Epithelial cell of esophagus (primary cell): ENCODE measurements at regions not wholly inside any gene's neighbourhood (a gene's known extent, or its start where the extent isn't known, plus 50 kb on each side); places are given as distances from the start of the nearest gene placed in this dataset.

Source experiments
- DNase-seq: peaks from one replicate; pipeline ENCODE4 v3.0.0; 2010; ENCODE audit warnings: low read depth
- H3K4me3 ChIP-seq: 2 replicates; pipeline ENCODE4 v1.5.1; 2011; ENCODE audit warnings: mild to moderate bottlenecking, low read length, control low read depth
- TF ChIP-seq, protein P1 (sequence below): IDR thresholded peaks from 2 replicates; pipeline ENCODE4 v1.5.1; 2011; ENCODE audit warnings: low read depth, mild to moderate bottlenecking, low read length, control low read depth, inconsistent platforms; ENCODE audit not compliant: insufficient read depth; ENCODE audit errors: missing control alignments

DNA sequence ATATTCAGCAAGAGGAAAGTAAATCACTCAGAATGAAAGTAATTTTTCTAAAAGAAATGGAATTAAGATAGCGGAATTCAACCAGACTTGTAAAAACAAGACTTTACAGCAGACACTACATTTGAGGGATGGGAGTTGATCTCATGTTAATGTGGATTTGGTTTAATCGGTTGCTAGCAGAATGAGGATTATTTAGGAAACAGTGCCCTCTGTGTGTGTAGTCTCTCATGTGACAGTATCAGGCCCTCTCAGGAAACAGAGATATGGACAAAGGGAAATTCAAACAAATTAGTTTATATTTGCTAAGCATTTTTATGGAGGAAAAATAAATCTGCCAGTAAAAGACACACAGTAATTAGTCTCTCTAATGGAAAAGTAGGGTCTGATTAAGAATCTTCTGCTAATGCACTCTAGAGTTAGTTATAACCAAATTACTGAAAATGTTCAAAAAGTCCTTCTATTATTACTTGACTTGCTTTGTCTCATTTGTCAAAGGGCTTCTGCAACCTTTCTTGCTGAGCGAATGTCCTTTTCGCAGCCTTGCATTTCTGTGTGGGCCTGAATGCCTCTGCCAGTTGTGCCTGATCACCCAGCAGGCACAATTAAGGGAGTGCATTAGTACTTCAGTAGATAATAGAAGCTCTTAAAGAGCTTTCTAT, 1282.3 kb upstream of the TENM3 start:
- TF ChIP-seq, protein P1, sequence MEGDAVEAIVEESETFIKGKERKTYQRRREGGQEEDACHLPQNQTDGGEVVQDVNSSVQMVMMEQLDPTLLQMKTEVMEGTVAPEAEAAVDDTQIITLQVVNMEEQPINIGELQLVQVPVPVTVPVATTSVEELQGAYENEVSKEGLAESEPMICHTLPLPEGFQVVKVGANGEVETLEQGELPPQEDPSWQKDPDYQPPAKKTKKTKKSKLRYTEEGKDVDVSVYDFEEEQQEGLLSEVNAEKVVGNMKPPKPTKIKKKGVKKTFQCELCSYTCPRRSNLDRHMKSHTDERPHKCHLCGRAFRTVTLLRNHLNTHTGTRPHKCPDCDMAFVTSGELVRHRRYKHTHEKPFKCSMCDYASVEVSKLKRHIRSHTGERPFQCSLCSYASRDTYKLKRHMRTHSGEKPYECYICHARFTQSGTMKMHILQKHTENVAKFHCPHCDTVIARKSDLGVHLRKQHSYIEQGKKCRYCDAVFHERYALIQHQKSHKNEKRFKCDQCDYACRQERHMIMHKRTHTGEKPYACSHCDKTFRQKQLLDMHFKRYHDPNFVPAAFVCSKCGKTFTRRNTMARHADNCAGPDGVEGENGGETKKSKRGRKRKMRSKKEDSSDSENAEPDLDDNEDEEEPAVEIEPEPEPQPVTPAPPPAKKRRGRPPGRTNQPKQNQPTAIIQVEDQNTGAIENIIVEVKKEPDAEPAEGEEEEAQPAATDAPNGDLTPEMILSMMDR, result peak; percentile 39
- peak; percentile 27 for DNase-seq
- H3K4me3 ChIP-seq, result no peak overlapping the region

DNA sequence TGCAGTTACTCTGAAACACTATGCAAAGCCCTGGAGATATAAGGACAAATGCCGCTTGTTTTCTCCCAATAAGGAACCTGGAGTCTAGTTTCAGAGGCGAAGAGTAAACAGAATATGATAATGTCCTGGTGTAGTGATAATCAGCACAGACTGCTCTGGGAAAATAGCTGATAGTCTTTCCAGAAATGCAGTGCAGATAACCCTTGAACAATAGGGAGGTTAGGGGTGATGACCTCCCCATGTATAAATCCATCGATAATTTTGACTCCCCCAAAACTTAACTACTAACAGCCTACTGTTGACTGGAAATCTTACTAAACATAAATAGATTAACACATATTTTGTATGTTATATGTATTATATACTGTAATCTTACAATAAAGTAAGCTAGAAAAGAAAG, 1280.9 kb upstream of the TENM3 start:
- TF ChIP-seq, protein P1, result no peak
- DNase-seq, result no peak
- H3K4me3 ChIP-seq, result no peak overlapping the region

GRCh38 chr4:180966312-180966711, 1276.9 kb upstream of the TENM3 start:
- H3K4me3 ChIP-seq, result no peak overlapping the region
- peak; percentile 3 for DNase-seq
- TF ChIP-seq, protein P1, result no peak

DNA sequence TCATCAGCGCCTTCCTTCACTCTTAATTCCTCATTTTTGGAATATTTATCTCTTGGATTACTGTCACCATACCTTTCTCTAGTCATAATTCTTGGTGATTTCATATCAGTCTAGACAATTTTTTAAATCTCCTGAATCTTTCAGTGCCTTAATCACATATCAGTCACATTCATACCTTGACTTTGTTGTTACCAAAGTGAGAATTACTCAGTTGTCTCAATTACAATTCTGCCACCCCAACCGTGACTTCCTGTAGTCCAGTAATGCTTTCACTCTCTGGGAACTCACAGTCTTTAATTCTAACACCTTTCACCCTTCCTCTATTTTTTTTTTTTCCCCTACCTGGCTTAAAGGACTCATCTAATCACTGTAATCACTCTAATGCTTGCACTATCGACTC, 1275.3 kb upstream of the TENM3 start:
- H3K4me3 ChIP-seq, result no peak overlapping the region
- DNase-seq, result no peak
- TF ChIP-seq, protein P1, result no peak

DNA sequence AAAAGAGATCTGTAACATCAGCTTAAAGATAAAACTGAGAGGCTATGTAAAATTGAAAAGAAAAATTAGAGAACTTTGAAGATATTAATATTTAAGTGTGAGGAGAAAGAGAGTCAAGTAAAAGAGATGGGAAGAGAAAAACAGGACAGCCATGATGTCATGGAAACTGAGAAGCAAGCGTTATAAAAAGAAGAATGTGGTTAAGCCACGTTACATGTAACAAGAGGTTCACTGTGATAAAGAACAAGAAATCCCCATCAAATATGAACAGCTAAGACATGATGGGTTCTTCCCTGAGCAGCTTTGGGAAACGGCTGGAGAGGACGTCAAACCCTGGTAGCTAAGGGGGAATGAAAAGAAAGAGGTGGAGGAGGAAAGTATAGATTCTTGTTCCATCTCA, 1269.3 kb upstream of the TENM3 start:
- no peak for DNase-seq
- TF ChIP-seq, protein P1, result no peak
- H3K4me3 ChIP-seq, result no peak overlapping the region

GRCh38 chr4:180990931-180991330, 1252.3 kb upstream of the TENM3 start:
- TF ChIP-seq, protein P1, result no peak
- DNase-seq, result peak; percentile 73
- no peak overlapping the region for H3K4me3 ChIP-seq

- no peak overlapping the region for H3K4me3 ChIP-seq
- TF ChIP-seq, protein P1, result no peak
- DNase-seq, result peak; percentile 5
Measured at GRCh38 chr4:180993244-180993836, 1249.9 kb upstream of the TENM3 start.
